Chondrocyte (in vitro differentiated cells): ENCODE measurements at regions not wholly inside any gene's neighbourhood (a gene's known extent, or its start where the extent isn't known, plus 50 kb on each side); places are given as distances from the start of the nearest gene placed in this dataset.
"Not testable (repeated sequence)": the region's sequence is repeated elsewhere in the genome, so short reads cannot be mapped to it uniquely, and the experiment has no call there.

Experiments used
- DNase-seq: peaks from one replicate; pipeline ENCODE4 v3.0.0; 2021; ENCODE audit warnings: mixed read lengths, low spot score
- H3K27ac Mint-ChIP-seq: one replicate; pipeline ENCODE4 v1.8.0; 2021; ENCODE audit warnings: mild to moderate bottlenecking, moderate library complexity, mixed read lengths; ENCODE audit not compliant: unreplicated experiment
- H3K27me3 Mint-ChIP-seq: 2 replicates; pipeline ENCODE4 v1.8.0; 2021; ENCODE audit warnings: low read depth, mixed read lengths
- H3K36me3 Mint-ChIP-seq: 2 replicates; pipeline ENCODE4 v1.8.0; 2021; ENCODE audit warnings: low read depth, mixed read lengths
- H3K4me1 Mint-ChIP-seq: 2 replicates; pipeline ENCODE4 v1.8.0; 2021; ENCODE audit warnings: low read depth, mild to moderate bottlenecking, mixed read lengths
- H3K4me3 Mint-ChIP-seq: one replicate; pipeline ENCODE4 v1.8.0; 2021; ENCODE audit warnings: mild to moderate bottlenecking, moderate library complexity, mixed read lengths; ENCODE audit not compliant: unreplicated experiment
- H3K9me3 Mint-ChIP-seq: 2 replicates; pipeline ENCODE4 v1.8.0; 2021; ENCODE audit warnings: low read depth, mixed read lengths
- CTCF ChIP-seq: fragments of 200-600 bp; sonication (generic); IDR thresholded peaks from 2 replicates; pipeline ENCODE4 v1.5.0; 2021; ENCODE audit warnings: antibody characterized with exemption, mild to moderate bottlenecking, moderate library complexity

GRCh38 chr17:20944014-20944865 is 98.6 kb downstream of the USP22 start:
- Mint-ChIP-seq H3K27me3 (no peaks in the 10 kb centered on the region), H3K9me3 (no peaks in the 10 kb centered on the region), H3K4me1 (peaks cover 18% of the 10 kb centered on the region), H3K27ac (no peak overlapping the region), H3K4me3 (no peak overlapping the region), H3K36me3 (peaks cover 20% of the 10 kb centered on the region)
- peak; percentile 47 for TF ChIP-seq CTCF
- DNase-seq: no peak

GRCh38 chr17:20947708-20948107 is 95.1 kb downstream of the USP22 start:
- H3K4me3 Mint-ChIP-seq, H3K27ac Mint-ChIP-seq, H3K9me3 Mint-ChIP-seq, H3K27me3 Mint-ChIP-seq, DNase-seq: not testable (repeated sequence)
- Mint-ChIP-seq H3K4me1 (peaks cover 18% of the 10 kb centered on the region), H3K36me3 (peaks cover 23% of the 10 kb centered on the region)

- DNase-seq: no peak
- Mint-ChIP-seq H3K27me3 (no peaks in the 10 kb centered on the region), H3K4me3 (no peak overlapping the region), H3K9me3 (no peaks in the 10 kb centered on the region), H3K4me1 (peaks cover 8% of the 10 kb centered on the region), H3K27ac (no peak overlapping the region), H3K36me3 (peaks cover 23% of the 10 kb centered on the region)
- no peak for TF ChIP-seq CTCF
Measured at GRCh38 chr17:20948984-20949777, 93.6 kb downstream of the USP22 start.
